ENCODE measurements at regions not wholly inside any gene's neighbourhood (a gene's known extent, or its start where the extent isn't known, plus 50 kb on each side); places are given as distances from the start of the nearest gene placed in this dataset.

GRCh38 chr11:114811971-114812370 is 133.6 kb downstream of the NXPE2 start:
- DNase-seq: no peak

GRCh38 chr11:114812733-114813132 is 134.4 kb downstream of the NXPE2 start:
- no peak for DNase-seq

- no peak for DNase-seq
Observed at GRCh38 chr11:114813189-114813718, 134.9 kb downstream of the NXPE2 start.

- DNase-seq: no peak
Observed at GRCh38 chr11:114815176-114815575, 136.8 kb downstream of the NXPE2 start.

- DNase-seq: no peak
Observed at GRCh38 chr11:114815761-114816160, 137.4 kb downstream of the NXPE2 start.

GRCh38 chr11:114816791-114817190 is 138.5 kb downstream of the NXPE2 start:
- DNase-seq: no peak

GRCh38 chr11:114818382-114818781 is 140.1 kb downstream of the NXPE2 start:
- DNase-seq: no peak

- DNase-seq: no peak
Observed at GRCh38 chr11:114819028-114819427, 140.7 kb downstream of the NXPE2 start.

GRCh38 chr11:114820621-114821020 is 142.3 kb downstream of the NXPE2 start:
- DNase-seq: no peak

GRCh38 chr11:114821621-114822412 is 143.5 kb downstream of the NXPE2 start:
- DNase-seq: no peak

- no peak for DNase-seq
Observed at GRCh38 chr11:114826910-114827442, 148.6 kb downstream of the NXPE2 start.

- no peak for DNase-seq
Observed at GRCh38 chr11:114827736-114828135, 149.4 kb downstream of the NXPE2 start.

GRCh38 chr11:114832532-114833125 is 154.3 kb downstream of the NXPE2 start:
- no peak for DNase-seq

- DNase-seq: no peak
Observed at GRCh38 chr11:114836161-114836560, 157.8 kb downstream of the NXPE2 start.

- no peak for DNase-seq
Observed at GRCh38 chr11:114844896-114845295, 166.6 kb downstream of the NXPE2 start.

- no peak for DNase-seq
Observed at GRCh38 chr11:114845766-114846415, 167.6 kb downstream of the NXPE2 start.

- no peak for DNase-seq
Observed at GRCh38 chr11:114846416-114846791, 168.1 kb downstream of the NXPE2 start.

- no peak for DNase-seq
Observed at GRCh38 chr11:114847306-114847975, 169.1 kb downstream of the NXPE2 start.

GRCh38 chr11:114848027-114848426 is 169.7 kb downstream of the NXPE2 start:
- no peak for DNase-seq

GRCh38 chr11:114857281-114857680 is 179.0 kb downstream of the NXPE2 start:
- no peak for DNase-seq

- no peak for DNase-seq
Observed at GRCh38 chr11:114864896-114865295, 186.6 kb downstream of the NXPE2 start.

- no peak for DNase-seq
Observed at GRCh38 chr11:114876234-114876633, 197.9 kb downstream of the NXPE2 start.

- no peak for DNase-seq
Observed at GRCh38 chr11:114877976-114878375, 199.6 kb downstream of the NXPE2 start.

Data from activated T-cell treated with anti-CD3 and anti-CD28 coated beads, Interleukin-2, amount 50 U/mL, for 48 hours (primary cell).